ENCODE measurements at regions not wholly inside any gene's neighbourhood (a gene's known extent, or its start where the extent isn't known, plus 50 kb on each side); places are given as distances from the start of the nearest gene placed in this dataset.

DNA sequence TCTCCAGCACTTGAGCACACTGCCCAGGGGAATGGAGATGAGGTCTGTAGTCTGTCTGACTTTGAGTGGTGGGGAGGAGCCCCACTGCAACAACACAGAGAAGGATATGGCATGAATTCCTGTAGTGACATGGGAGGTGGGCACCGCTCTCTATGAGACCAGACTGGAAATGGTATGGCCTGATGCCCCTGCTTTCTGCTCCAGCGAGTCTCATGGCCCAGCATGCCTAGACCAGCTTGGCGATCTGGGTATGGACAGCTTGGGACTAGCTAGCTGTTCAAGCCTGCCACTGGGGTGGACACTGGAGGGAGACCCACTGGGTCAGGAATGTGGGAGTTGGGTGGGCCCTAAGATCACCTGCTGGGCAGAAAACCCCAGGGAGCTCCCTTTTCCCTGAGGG, 477.8 kb upstream of the SEL1L start:
- Histone ChIP-seq H3K9me3 (ENCODE audit: control insufficient read depth, insufficient read depth, low read depth, low read length) (no peaks in the 10 kb centered on the region), H3K4me1 (ENCODE audit: control insufficient read depth, insufficient read depth, low read length) (no peaks in the 10 kb centered on the region), H3K27me3 (ENCODE audit: control insufficient read depth, insufficient read depth, low read length) (no peaks in the 10 kb centered on the region), H3K27ac (ENCODE audit: low read length) (no peak overlapping the region), H3K4me3 (ENCODE audit: low read depth in 2 of 2, low read length in 2 of 2) (no peak overlapping the region), H3K36me3 (ENCODE audit: control insufficient read depth, insufficient read depth, low read length) (no peaks in the 10 kb centered on the region)
- CTCF ChIA-PET = no interaction called here
- intact Hi-C loops (cut with micrococcal nuclease; ENCODE audit: unreplicated experiment) = no loop called here
- DNase-seq (ENCODE audit: low read depth, low spot score) = no peak
- POLR2A ChIA-PET = no interaction called here
- no peak for ATAC-seq
- TF ChIP-seq SIN3A (IDR thresholded peaks at IDR 0.05; ENCODE audit: borderline replicate concordance, insufficient read depth, low read depth, low read length) = no peak
- TF ChIP-seq, protein P1, sequence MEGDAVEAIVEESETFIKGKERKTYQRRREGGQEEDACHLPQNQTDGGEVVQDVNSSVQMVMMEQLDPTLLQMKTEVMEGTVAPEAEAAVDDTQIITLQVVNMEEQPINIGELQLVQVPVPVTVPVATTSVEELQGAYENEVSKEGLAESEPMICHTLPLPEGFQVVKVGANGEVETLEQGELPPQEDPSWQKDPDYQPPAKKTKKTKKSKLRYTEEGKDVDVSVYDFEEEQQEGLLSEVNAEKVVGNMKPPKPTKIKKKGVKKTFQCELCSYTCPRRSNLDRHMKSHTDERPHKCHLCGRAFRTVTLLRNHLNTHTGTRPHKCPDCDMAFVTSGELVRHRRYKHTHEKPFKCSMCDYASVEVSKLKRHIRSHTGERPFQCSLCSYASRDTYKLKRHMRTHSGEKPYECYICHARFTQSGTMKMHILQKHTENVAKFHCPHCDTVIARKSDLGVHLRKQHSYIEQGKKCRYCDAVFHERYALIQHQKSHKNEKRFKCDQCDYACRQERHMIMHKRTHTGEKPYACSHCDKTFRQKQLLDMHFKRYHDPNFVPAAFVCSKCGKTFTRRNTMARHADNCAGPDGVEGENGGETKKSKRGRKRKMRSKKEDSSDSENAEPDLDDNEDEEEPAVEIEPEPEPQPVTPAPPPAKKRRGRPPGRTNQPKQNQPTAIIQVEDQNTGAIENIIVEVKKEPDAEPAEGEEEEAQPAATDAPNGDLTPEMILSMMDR (IDR thresholded peaks at IDR 0.05) = no peak
- TF ChIP-seq, protein P2, sequence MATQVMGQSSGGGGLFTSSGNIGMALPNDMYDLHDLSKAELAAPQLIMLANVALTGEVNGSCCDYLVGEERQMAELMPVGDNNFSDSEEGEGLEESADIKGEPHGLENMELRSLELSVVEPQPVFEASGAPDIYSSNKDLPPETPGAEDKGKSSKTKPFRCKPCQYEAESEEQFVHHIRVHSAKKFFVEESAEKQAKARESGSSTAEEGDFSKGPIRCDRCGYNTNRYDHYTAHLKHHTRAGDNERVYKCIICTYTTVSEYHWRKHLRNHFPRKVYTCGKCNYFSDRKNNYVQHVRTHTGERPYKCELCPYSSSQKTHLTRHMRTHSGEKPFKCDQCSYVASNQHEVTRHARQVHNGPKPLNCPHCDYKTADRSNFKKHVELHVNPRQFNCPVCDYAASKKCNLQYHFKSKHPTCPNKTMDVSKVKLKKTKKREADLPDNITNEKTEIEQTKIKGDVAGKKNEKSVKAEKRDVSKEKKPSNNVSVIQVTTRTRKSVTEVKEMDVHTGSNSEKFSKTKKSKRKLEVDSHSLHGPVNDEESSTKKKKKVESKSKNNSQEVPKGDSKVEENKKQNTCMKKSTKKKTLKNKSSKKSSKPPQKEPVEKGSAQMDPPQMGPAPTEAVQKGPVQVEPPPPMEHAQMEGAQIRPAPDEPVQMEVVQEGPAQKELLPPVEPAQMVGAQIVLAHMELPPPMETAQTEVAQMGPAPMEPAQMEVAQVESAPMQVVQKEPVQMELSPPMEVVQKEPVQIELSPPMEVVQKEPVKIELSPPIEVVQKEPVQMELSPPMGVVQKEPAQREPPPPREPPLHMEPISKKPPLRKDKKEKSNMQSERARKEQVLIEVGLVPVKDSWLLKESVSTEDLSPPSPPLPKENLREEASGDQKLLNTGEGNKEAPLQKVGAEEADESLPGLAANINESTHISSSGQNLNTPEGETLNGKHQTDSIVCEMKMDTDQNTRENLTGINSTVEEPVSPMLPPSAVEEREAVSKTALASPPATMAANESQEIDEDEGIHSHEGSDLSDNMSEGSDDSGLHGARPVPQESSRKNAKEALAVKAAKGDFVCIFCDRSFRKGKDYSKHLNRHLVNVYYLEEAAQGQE (IDR thresholded peaks at IDR 0.05; ENCODE audit: insufficient read depth in 1 of 2, low read depth in 2 of 2, low read length in 1 of 2) = no peak
- TF ChIP-seq POLR2AphosphoS5 (IDR thresholded peaks at IDR 0.05; ENCODE audit: low read depth, low read length) = no peak
- no peak for TF ChIP-seq TCF7L2 (IDR thresholded peaks at IDR 0.05; ENCODE audit: low read depth, low read length)
- in situ Hi-C loops (cut with HindIII; ENCODE audit: low pct_unique_long_range_greater_than_20kb, low sequenced_read_pairs) = no loop called here
- no TSS peak for BruUV-seq (replicated peaks)

DNA sequence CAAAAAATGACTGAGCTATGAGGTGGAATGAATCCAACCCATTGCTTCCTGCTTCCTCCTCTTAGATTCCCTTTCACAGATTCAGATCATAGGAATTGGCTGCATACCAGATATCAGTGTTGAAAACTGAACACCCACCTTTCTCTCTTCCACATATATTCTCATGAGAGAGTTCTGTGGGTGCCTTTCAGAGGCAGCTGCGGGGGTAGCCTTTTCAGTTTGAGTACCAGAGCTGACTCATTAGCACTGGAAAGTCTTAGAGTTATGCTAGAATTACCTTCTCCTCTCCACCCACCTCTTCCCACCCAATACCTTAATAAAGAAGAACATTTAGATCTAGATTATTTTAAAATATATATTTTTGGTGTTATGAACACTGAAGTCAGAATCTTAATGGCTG, 495.4 kb upstream of the SEL1L start:
- ATAC-seq (no peak), DNase-seq (ENCODE audit: low read depth, low spot score) (no peak)
- no peak for TF ChIP-seq POLR2AphosphoS5 (IDR thresholded peaks at IDR 0.05; ENCODE audit: low read depth, low read length)
- TF ChIP-seq, protein P2 (IDR thresholded peaks at IDR 0.05; ENCODE audit: insufficient read depth in 1 of 2, low read depth in 2 of 2, low read length in 1 of 2) = no peak
- TF ChIP-seq, protein P1 (IDR thresholded peaks at IDR 0.05) = no peak
- H3K27ac ChIP-seq (ENCODE audit: low read length) = no peak overlapping the region
- BruUV-seq (replicated peaks) = no TSS peak
- in situ Hi-C loops (cut with HindIII; ENCODE audit: low pct_unique_long_range_greater_than_20kb, low sequenced_read_pairs) = no loop called here
- no peaks in the 10 kb centered on the region for H3K36me3 ChIP-seq (ENCODE audit: control insufficient read depth, insufficient read depth, low read length)
- ChIA-PET CTCF (no interaction called here), POLR2A (no interaction called here)
- intact Hi-C loops (cut with micrococcal nuclease; ENCODE audit: unreplicated experiment) = no loop called here
- no peaks in the 10 kb centered on the region for H3K9me3 ChIP-seq (ENCODE audit: control insufficient read depth, insufficient read depth, low read depth, low read length)
- no peaks in the 10 kb centered on the region for H3K27me3 ChIP-seq (ENCODE audit: control insufficient read depth, insufficient read depth, low read length)
- H3K4me1 ChIP-seq (ENCODE audit: control insufficient read depth, insufficient read depth, low read length) = no peaks in the 10 kb centered on the region
- H3K4me3 ChIP-seq (ENCODE audit: low read depth in 2 of 2, low read length in 2 of 2) = no peak overlapping the region
